ENCODE measurements at regions not wholly inside any gene's neighbourhood (a gene's known extent, or its start where the extent isn't known, plus 50 kb on each side); places are given as distances from the start of the nearest gene placed in this dataset.

DNA sequence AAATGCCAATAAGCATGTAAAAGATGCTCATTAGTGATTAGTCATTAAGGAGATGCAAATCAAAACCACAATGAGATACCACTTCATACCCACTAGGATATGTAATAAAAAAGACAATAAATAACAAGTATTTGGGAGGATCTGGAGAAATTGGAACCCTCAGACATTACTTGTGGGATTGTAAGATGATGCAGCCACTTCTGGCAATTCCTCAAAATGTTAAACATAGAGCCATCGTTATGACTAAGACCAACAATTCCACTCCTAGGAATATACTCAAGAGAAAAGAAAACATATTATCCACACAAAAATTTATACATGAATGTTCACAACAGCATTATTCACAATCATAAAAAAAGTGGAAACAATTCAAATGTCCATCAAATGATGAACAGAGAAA lies 336.2 kb upstream of the PMFBP1 start:
- DNase-seq (ENCODE audit: low read depth), result no peak

DNA sequence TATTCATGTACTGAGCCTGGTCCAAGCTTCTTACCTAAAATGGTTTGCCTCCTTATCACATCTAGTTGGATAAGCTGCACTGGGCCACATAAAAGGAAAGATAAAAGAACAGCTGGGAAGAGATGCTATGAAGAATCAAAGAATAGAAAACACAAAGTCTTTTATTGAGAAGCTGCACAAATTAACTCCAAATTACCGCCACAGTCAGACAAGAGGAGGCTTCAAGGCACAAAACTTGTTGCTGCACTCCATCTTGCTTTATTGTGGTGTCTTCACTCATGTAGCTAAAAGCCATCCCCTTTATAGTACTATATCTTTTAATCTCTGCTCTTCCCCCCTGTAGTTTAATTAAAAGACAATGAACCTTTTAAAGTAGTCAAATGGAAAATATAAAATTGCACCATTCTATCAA lies 330.6 kb upstream of the PMFBP1 start:
- DNase-seq (ENCODE audit: low read depth), result no peak

DNA sequence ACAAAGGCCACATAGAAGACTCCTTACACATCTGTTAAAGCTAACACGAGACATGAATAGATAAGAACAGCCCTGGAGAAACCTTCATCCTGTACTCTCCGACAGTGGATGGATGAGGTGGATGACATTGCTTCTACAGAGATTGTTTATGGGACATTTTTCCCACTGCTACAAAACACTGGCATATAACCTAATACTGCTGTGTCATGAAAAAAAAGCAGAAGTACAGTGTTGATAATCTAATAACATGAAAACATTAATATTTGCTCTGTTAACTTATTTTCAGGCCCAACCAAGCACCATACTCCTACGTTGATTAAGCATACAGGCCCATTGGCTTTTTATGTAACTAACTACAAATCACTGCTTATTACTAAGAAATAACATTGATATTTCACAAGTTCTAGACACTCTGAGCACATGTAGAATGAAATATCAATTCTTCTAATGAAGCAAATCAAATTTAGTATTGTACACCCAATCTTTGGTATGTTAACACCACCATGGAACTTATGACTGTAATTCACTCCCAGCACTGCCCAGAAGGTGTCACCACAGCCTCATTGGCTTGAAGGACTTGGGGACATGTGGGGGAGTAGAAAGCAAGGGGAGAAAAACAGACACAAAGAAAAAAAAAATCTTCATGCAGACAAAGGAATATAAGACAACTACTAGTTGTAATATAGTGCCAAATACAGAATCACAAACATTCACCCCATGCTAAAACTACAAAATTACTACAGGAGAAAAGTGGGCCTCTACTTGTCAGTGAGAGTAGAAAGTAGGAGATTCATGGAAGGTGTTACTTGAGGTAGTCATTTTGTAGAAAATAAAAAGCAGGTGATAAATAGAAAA lies 330.0 kb upstream of the PMFBP1 start:
- peak; percentile 73 for DNase-seq (ENCODE audit: low read depth)

DNA sequence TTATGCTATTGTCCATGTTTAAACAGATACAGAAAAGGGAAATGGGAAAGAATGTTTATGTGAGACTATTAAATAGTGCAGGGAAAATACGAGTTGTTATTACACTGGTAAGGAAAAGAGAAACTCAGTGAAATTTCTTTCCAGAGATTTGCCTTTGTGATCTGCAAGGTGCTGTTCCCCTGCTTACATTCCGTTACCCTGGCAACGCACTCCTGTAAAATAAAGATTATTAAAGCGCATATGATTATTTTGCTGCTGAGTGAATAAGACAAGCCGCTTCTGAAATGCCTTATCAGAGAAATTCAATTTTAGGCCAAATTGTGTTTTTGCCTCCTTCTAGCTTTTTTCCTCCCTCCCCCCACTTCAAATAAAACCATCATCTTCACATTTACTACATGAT lies 328.6 kb upstream of the PMFBP1 start:
- DNase-seq (ENCODE audit: low read depth), result no peak

DNA sequence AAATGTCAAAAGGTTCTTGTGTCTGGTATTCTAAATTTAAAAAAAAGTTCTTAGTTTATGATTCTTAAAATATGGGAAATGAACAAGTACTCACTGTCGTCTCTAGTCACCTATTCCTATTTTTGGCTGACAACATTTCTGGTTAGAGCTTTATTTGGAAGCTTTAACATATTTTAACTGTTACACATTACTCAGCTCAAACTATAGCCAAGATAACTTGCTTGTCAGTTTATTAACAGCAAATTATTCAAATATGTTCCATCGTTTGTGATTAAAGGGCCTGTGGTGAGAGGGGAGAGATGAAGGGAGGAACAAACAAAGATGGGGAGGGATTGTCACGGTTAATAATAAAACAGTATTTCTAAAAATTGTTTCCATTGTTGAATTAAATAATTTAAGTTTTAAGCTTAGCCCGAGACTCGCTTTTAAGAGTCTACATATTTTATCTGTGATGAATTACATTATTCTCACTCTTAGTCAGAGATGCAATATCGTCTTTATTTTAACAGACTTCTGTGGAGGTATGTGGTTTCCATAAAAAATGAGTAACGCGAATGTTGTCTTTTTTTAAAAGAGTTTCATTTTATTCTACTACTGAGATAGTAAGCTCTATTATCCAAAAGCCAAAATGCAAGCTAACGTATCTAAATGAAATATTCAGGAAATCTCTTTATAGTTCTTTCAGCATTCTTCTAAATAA lies 321.9 kb upstream of the PMFBP1 start:
- DNase-seq (ENCODE audit: low read depth), result no peak

DNA sequence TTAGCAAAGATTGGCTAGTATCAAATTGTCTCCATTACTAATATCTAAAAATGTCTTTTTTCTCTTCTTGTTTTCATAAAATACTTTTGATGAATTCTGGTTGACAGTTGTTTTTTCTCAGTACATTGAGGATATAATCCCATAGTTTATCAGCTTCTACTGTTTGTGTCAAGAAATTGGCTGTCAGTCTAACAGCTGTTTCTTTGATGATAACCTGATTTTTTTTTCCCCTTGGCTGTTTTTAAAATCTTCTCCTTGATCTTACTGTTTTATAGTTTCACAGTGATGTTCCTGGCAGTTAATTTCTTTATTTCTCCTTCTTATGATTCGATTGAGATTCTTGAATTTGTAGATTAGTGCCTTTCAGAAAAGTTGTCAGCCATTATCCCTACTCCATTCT lies 315.3 kb upstream of the PMFBP1 start:
- DNase-seq (ENCODE audit: low read depth), result no peak

DNA sequence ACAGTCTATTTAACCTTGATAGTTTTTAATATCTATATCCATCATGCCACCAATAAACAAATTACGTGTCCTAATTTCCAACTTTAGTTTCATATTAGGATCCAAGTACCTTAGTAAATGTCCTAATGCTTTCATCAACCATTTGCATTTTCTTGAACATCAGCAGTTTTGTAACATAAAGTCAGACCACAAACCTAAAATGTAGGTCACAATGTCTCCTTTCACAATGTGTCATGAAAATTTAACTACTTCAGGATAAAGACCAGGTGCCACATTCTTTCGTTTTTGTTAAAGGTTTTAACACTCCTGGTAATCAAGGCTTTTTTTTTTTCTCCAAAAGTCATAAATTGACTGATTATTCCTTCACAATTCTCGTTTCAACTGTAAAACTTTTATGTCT lies 310.7 kb upstream of the PMFBP1 start:
- no peak for DNase-seq (ENCODE audit: low read depth)

DNA sequence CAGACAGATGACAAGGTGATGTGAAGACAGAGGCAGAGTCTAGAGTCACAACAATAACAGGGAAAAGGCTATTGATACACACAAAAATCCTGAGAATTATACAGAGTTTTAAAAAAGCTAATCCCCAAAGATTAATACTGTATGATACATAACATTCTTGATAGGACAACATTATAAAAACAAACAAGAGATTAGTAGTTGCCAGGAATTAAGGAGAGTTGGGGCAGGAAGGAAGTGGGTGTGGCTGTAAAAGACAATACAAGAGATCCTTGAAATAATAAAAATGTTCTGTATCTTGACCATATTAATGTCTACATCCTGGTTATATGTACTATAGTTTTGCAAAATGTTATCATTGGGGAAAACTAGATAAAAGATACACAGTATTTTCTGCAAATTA lies 309.5 kb upstream of the PMFBP1 start:
- no peak for DNase-seq (ENCODE audit: low read depth)

DNA sequence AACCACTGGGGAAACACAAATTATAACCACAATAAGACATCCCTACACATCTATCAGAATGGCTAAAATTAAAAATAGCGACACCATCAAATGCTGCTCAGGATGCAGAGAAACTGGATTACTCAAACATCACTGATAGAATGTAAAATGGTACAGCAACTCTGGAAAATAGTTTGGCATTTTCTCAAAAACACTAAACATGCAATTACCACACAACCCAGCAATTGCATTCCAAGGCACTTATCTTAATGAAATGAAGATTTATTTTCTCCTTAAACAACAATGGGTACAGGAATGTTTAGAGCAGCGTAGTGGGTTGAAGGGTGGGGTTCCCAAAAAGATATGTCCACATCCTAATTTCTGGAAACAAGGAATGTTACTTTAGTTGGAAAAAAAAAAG lies 309.0 kb upstream of the PMFBP1 start:
- no peak for DNase-seq (ENCODE audit: low read depth)

DNA sequence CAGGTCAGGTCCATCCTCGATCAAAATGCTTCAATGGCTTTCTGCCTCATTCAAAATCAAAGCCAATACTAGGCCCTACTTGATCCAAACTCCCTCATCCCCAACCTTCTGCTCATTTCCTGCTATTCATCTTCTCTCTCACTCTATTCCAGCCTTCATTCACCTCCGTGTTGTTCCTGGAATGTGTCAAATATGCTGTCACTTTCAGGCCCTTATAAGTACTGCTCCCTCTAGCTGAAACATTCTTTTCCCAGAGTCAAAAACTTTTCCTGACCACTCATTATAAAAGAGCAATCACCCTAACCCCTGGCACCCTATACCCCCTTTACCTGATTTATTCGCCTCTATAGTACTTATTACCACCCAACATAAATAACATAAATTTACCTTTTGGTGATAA lies 303.7 kb upstream of the PMFBP1 start:
- DNase-seq (ENCODE audit: low read depth), result no peak

DNA sequence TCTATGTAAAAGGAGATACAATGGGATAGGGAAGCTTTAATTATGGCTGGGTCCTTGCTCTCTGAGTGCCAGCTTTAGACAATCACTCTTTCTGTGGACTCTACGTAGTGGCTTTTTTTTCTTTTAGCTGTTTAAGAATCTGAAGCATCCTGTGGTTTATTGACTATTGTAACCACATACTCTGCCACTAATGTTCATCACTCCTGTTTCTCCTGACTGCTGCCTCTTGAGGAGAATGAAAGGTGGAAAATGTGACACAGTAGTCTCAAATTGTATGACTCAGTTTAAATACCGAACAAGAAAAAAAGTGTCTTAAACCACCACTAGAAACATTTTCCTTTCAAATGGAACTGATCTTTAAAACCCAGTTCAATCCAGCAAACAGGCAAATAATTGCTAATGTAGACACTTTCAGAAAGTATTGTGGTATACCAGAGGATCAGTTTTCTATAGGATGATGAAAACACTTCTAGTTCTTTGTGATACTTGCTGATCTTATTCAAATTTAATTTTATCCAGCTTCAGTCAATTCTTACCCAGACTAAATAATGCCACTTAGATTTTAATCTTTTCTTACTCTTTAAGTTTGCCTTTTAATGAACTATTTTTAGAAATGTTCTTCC lies 302.7 kb upstream of the PMFBP1 start:
- DNase-seq (ENCODE audit: low read depth), result peak; percentile 24

DNA sequence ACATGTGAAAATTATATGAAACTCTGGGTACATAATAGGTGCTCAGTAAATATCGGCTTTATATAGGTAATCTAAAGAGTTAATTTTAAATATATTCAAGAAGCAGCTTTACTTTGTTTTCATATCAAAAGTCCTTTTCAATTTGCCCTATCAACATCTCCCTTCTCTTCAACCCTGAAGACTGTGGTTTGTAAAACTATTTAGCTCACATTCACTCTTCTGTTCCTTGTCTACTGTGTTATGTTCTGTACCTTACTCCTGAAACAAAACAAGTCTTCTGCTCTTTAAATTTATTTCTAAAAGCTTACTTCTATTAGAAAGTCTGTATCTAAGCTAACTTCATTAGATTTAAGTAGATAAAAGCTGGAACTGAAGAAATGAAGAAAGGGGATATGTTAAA lies 301.7 kb upstream of the PMFBP1 start:
- DNase-seq (ENCODE audit: low read depth), result no peak

DNA sequence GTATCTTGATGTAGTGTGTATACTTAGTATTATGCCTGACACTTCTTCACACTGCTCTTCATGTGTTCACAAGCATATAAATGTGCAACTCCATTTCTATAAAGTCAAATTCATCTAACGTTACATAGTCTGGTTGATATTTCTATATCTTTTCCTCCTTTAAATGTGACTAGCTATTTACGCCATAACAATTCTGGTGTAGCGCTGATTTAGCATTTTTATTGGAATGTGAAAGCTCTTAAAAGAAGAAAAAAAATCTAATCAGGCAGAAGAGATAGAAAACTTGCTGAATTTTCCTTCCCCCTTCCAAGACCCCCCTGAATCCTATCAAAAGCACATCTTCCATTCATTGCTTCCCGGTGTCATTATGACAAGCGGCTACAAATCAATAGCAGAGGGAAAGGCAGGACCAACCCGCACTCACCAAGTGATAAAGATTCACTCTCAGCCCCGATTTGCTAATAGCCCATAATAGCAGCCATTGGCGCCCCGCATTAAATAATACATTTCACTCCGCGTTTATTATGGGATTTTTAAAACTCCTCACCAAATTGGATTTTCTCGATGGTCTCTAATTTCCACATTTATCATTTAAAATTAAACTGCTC lies 299.5 kb upstream of the PMFBP1 start:
- no peak for DNase-seq (ENCODE audit: low read depth)

DNA sequence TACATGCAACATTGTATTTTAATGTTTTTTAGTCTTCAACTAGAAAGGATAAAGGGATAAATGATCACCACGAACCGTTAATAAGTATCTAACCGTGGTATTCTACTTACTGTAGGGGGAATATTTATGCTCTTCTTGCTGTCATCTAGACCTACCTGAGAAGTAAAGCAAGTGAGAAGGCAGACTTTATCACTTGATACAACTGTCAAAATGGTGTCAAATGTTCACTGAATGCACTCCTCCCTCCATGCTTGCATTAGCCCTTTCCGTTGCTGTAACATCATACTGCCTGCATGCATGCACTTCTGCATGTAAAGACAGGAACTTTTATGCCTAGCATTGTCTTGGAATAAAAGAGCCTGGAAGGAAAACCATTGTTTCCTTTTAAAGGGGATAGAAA lies 298.6 kb upstream of the PMFBP1 start:
- no peak for DNase-seq (ENCODE audit: low read depth)

DNA sequence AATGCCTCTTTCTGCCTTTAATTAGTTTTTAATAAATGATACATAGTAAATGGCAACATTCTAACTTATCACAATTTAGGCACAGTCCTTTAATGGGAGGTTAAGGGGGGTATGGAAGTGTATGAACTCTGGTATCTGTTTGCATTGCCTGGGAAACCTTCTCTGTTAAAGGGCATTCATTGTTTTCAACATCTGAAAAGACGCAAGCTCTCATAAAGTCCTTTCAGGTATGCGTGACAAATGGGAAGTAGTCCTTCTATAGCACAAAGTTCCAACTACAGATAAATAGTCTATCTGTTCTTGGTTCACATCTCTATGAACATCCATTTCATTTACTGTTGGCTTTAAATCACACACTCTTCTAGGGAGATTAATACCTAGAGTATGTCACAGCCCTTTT lies 298.0 kb upstream of the PMFBP1 start:
- no peak for DNase-seq (ENCODE audit: low read depth)

DNA sequence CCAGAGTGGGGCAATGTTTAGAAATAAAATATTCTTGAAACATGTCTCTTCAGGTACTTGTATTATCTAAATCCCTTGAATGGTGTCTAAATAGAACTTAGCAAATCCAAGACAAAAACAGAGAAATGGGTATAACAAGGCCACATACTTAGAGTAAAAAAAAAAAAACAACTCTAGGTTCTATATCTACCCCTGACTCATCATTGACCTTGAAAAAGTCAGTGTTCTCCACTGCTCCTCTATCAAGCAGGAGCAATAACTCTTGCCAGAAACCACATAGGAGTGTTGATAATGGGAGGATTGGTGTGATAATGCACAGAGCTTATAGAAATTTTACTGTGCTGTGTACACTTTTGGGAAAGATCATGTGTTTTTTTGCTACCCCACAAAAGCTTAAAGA lies 296.6 kb upstream of the PMFBP1 start:
- no peak for DNase-seq (ENCODE audit: low read depth)

DNA sequence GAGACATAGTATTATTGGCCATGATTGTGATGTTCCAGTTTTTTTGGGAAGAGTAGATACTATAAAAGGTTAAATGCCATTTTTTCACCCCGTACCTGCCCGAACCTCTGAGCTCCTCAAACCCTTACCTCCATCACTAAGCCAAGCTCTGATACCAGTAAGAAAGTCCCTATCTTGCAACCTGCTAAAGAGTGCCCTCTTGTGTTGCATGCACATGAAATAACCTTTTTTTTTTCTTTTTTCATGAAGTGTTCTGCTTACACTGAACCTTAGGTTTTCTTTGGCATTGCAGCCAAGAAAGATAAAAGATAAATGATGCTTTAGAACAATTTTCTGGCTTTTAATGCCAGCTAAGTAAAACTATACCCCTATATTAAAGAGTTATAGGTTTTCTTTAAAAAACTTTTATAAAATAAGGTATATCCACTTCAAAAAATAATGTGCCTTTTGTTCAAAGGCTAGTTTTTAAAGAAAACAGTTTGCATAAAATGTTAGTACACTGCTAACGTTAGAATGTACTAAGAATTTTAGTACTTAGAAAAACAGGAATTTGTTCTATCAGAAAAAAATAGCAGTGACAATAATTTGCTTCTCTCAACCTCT lies 295.3 kb upstream of the PMFBP1 start:
- peak; percentile 46 for DNase-seq (ENCODE audit: low read depth)

DNA sequence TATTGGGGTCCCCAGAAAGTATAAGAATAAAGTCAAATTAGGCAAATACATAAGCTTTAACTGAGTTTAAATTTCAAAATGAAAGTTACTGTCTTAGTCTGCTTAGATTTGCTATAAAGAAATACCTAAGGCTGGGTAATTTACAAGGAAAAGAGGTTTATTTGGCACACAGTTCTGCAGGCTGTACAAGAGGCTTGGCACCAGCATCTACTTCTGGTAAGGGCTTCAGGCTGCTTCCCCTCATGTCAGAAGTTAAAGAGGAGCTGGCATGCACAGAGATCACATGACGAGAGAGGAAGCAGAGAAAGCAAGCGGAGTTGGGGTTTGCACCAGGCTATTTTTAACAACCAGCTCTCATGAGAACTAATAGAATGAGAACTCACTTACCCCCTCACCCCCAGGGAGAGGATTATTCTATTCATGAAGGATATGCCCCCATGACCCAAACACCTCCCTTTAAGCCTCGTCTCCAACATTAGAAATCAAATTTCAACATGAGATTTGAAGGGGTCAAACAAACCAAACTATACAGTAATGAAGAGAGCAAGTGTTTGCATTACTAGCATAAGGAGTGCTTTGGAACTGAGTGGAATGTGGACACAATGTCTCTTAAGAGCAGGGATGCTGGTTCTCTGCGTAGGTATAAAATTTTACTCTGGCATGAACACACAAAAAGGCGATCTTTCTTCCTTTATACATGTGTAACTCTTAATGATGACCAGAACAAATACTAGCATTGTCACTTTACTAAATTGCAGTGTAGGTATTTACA lies 292.8 kb upstream of the PMFBP1 start:
- no peak for DNase-seq (ENCODE audit: low read depth)

DNA sequence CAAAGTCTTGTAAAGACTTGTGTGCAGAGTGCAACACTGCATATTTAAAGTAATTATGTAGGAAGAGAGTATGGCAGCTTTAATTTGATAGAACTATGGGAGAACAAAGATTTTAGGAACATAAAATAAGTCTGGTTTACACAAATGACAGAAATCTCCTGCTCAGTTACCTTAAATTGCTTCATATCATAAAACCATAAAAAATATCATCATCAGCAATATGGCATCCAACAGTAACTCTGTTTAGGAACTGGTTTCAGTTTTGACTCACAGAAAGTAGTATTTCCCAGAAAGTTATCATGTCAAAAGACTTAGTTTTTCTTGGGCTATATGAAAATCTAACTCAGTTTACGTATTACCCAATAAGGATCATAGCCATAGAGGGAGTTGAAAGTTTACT lies 292.1 kb upstream of the PMFBP1 start:
- no peak for DNase-seq (ENCODE audit: low read depth)

DNA sequence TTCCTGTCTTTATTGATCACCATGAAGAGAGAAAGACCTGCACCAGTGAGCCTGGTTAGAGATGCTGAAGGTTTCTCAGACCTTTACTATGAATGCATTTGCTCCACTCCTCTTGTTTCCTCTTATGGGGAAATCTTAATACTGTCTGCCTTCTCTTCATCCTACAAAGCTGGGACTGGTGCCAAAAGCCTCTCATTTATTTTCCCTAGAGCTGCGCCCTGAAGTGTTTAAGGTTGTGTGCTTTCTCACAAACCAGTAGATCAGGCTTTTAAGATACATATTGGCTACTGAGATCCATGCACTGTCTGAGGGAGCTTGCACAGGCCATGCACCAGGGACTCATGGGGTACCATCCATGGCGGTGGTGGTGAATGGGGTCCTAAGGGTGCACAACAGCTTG lies 286.1 kb upstream of the PMFBP1 start:
- DNase-seq (ENCODE audit: low read depth), result no peak

DNA sequence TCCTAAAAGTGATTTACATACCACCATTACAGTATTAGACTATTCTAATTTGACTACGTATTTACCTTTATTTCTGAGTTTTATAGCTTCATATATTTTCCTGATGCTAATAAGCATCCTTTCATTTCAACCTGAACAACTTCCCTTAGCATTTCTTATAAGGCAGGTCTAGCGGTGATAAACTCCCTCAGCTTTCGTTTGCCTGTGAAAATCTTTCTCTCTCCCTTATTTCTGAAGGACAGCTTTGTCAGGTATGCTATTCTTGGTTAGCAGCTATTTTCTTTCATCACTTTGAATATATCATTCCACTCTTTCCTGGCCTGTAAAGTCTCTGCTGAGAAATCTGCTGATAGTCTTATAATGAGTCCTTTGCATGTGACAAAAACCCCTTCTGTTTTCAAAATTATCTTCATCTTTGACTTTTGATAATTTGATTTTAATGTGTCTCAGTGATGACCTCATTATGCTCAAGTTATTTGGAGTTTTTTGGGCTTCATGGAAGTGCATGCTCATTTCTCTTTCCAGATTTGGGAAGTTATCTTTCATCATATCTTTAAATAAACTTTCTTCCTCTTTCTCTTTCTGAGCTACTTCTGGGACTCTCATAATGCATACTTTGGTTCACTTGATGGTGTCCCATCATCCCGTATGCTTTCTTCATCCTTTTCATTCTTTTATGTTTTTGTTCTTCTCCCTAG lies 285.4 kb upstream of the PMFBP1 start:
- no peak for DNase-seq (ENCODE audit: low read depth)

Measured in fibroblast of the conjunctiva (primary cell).